ENCODE measurements at regions not wholly inside any gene's neighbourhood (a gene's known extent, or its start where the extent isn't known, plus 50 kb on each side); places are given as distances from the start of the nearest gene placed in this dataset.

GRCh38 chr12:77724367-77724957 lies 106.2 kb upstream of the NAV3 start:
- DNase-seq (ENCODE audit: low read depth), result no peak
- H3K4me3 ChIP-seq (ENCODE audit: low read length), result no peak overlapping the region
- peak; percentile 76 for TF ChIP-seq CTCF (conservative IDR thresholded peaks at IDR 0.05; ENCODE audit: low read depth, low read length)

- no peak for TF ChIP-seq CTCF (conservative IDR thresholded peaks at IDR 0.05; ENCODE audit: low read depth, low read length)
- no peak overlapping the region for H3K4me3 ChIP-seq (ENCODE audit: low read length)
- DNase-seq (ENCODE audit: low read depth), result no peak
Observed at GRCh38 chr12:77723308-77723707, 107.4 kb upstream of the NAV3 start.

- no peak overlapping the region for H3K4me3 ChIP-seq (ENCODE audit: low read length)
- no peak for DNase-seq (ENCODE audit: low read depth)
- no peak for TF ChIP-seq CTCF (conservative IDR thresholded peaks at IDR 0.05; ENCODE audit: low read depth, low read length)
Observed at GRCh38 chr12:77722536-77722935, 108.2 kb upstream of the NAV3 start.

GRCh38 chr12:77720258-77720657 lies 110.4 kb upstream of the NAV3 start:
- peak; percentile 34 for TF ChIP-seq CTCF (conservative IDR thresholded peaks at IDR 0.05; ENCODE audit: low read depth, low read length)
- H3K4me3 ChIP-seq (ENCODE audit: low read length), result no peak overlapping the region

GRCh38 chr12:77710209-77710608 lies 120.5 kb upstream of the NAV3 start:
- H3K4me3 ChIP-seq (ENCODE audit: low read length), result no peak overlapping the region
- DNase-seq (ENCODE audit: low read depth), result no peak
- no peak for TF ChIP-seq CTCF (conservative IDR thresholded peaks at IDR 0.05; ENCODE audit: low read depth, low read length)

More at GRCh38 chr12:77720258-77720657, 110.4 kb upstream of the NAV3 start:
- DNase-seq (ENCODE audit: low read depth), result no peak

- H3K4me3 ChIP-seq (ENCODE audit: low read length), result no peak overlapping the region
- no peak for TF ChIP-seq CTCF (conservative IDR thresholded peaks at IDR 0.05; ENCODE audit: low read depth, low read length)
- DNase-seq (ENCODE audit: low read depth), result no peak
Observed at GRCh38 chr12:77697126-77697525, 133.6 kb upstream of the NAV3 start.

- no peak for DNase-seq (ENCODE audit: low read depth)
- H3K4me3 ChIP-seq (ENCODE audit: low read length), result no peak overlapping the region
- TF ChIP-seq CTCF (conservative IDR thresholded peaks at IDR 0.05; ENCODE audit: low read depth, low read length), result no peak
Observed at GRCh38 chr12:77696183-77696582, 134.5 kb upstream of the NAV3 start.
